Activated B cell treated with CpG ODN at 0.5 μM for 24 hours (primary cell): ENCODE measurements at regions not wholly inside any gene's neighbourhood (a gene's known extent, or its start where the extent isn't known, plus 50 kb on each side); places are given as distances from the start of the nearest gene placed in this dataset.
"Not testable (repeated sequence)": the region's sequence is repeated elsewhere in the genome, so short reads cannot be mapped to it uniquely, and the experiment has no call there.

ENCODE experiments used
- ATAC-seq: fragments of 200-7000 bp; cut with Tn5 transposase; one replicate; pipeline ENCODE4 v1.10.0; 2021; ENCODE audit warnings: low read depth, mild to moderate bottlenecking, moderate library complexity
- CTCF ChIA-PET: fragments of 350-600 bp; sonication (Branson Sonifier 250); formaldehyde crosslinking; loops from one replicate; lab custom pipeline; 2021; ENCODE audit warnings: antibody characterized with exemption; lab: Charles Lee
- POLR2A ChIA-PET: fragments of 350-600 bp; sonication (Branson Sonifier 250); formaldehyde crosslinking; loops from one replicate; lab custom pipeline; 2021; ENCODE audit warnings: antibody characterized with exemption; lab: Charles Lee
- DNase-seq: peaks from one replicate; pipeline ENCODE4 v3.0.0; 2022
- H3K27ac Mint-ChIP-seq: one replicate; pipeline ENCODE4 v1.8.0; 2020; ENCODE audit warnings: mixed read lengths
- H3K27me3 Mint-ChIP-seq: one replicate; pipeline ENCODE4 v1.8.0; 2021; ENCODE audit warnings: mixed read lengths
- H3K36me3 Mint-ChIP-seq: one replicate; pipeline ENCODE4 v1.8.0; 2021; ENCODE audit warnings: low read depth, mixed read lengths
- H3K4me1 Mint-ChIP-seq: one replicate; pipeline ENCODE4 v1.8.0; 2021; ENCODE audit warnings: mixed read lengths
- H3K4me3 Mint-ChIP-seq: one replicate; pipeline ENCODE4 v1.8.0; 2020; ENCODE audit warnings: mild to moderate bottlenecking, mixed read lengths
- H3K9me3 Mint-ChIP-seq: one replicate; pipeline ENCODE4 v1.8.0; 2020; ENCODE audit warnings: mixed read lengths
- CTCF ChIP-seq: fragments of 200-600 bp; IDR thresholded peaks from one replicate; pipeline ENCODE4 v1.8.0; 2022; ENCODE audit warnings: antibody characterized with exemption, mild to moderate bottlenecking
- intact Hi-C: fragments of 100-400 bp; cut with micrococcal nuclease; formaldehyde crosslinking; loops from one replicate; pipeline ENCODE4 v1.15.1; 2024

GRCh38 chr6:74357321-74357720 is 661.3 kb downstream of the CD109 start:
- H3K4me3 Mint-ChIP-seq: no peak overlapping the region
- ATAC-seq: no peak
- DNase-seq: no peak
- H3K9me3 Mint-ChIP-seq: peaks cover 2% of the 10 kb centered on the region
- intact Hi-C loops: no loop called here
- POLR2A ChIA-PET: no interaction called here
- no peak overlapping the region for H3K27ac Mint-ChIP-seq
- no peaks in the 10 kb centered on the region for H3K4me1 Mint-ChIP-seq
- TF ChIP-seq CTCF: no peak
- H3K36me3 Mint-ChIP-seq: no peaks in the 10 kb centered on the region
- CTCF ChIA-PET: no interaction called here
- H3K27me3 Mint-ChIP-seq: no peaks in the 10 kb centered on the region

- H3K36me3 Mint-ChIP-seq: no peaks in the 10 kb centered on the region
- no peaks in the 10 kb centered on the region for H3K4me1 Mint-ChIP-seq
- ChIA-PET POLR2A (no interaction called here), CTCF (no interaction called here)
- no peak overlapping the region for H3K27ac Mint-ChIP-seq
- TF ChIP-seq CTCF: no peak
- DNase-seq: no peak
- intact Hi-C loops: no loop called here
- ATAC-seq: no peak
- no peaks in the 10 kb centered on the region for H3K27me3 Mint-ChIP-seq
- no peak overlapping the region for H3K4me3 Mint-ChIP-seq
- H3K9me3 Mint-ChIP-seq: peaks cover 2% of the 10 kb centered on the region
Observed at GRCh38 chr6:74356391-74356790, 660.4 kb downstream of the CD109 start.

GRCh38 chr6:74346936-74347535 is 651.0 kb downstream of the CD109 start:
- DNase-seq: no peak
- ChIA-PET POLR2A (no interaction called here), CTCF (no interaction called here)
- intact Hi-C loops: no loop called here
- no peak for TF ChIP-seq CTCF
- H3K4me3 Mint-ChIP-seq: no peak overlapping the region
- no peak overlapping the region for H3K27ac Mint-ChIP-seq
- H3K4me1 Mint-ChIP-seq: no peaks in the 10 kb centered on the region
- no peaks in the 10 kb centered on the region for H3K27me3 Mint-ChIP-seq
- no peaks in the 10 kb centered on the region for H3K36me3 Mint-ChIP-seq
- no peak for ATAC-seq
- H3K9me3 Mint-ChIP-seq: no peaks in the 10 kb centered on the region

- Mint-ChIP-seq H3K27me3 (no peaks in the 10 kb centered on the region), H3K9me3 (peaks cover 2% of the 10 kb centered on the region), H3K36me3 (no peaks in the 10 kb centered on the region), H3K4me1 (no peaks in the 10 kb centered on the region), H3K27ac (no peak overlapping the region), H3K4me3 (no peak overlapping the region)
- POLR2A ChIA-PET: no interaction called here
- no peak for TF ChIP-seq CTCF
- CTCF ChIA-PET: interaction anchor here (0.7 to 1.1 kb wide), 2 partner anchors 864 to 865 kb away, joined by 3 read pairs; no protein-coding TSS in a partner anchor
- ATAC-seq: no peak
- no peak for DNase-seq
- intact Hi-C loops: no loop called here
Observed at GRCh38 chr6:74343804-74344203, 647.8 kb downstream of the CD109 start.

GRCh38 chr6:74343321-74343720 is 647.3 kb downstream of the CD109 start:
- H3K9me3 Mint-ChIP-seq, intact Hi-C loops, H3K27ac Mint-ChIP-seq, ATAC-seq, H3K27me3 Mint-ChIP-seq, DNase-seq, H3K4me1 Mint-ChIP-seq, H3K4me3 Mint-ChIP-seq, POLR2A ChIA-PET, H3K36me3 Mint-ChIP-seq: not testable (repeated sequence)
- CTCF ChIA-PET: interaction anchor here (0.7 to 1.1 kb wide), 2 partner anchors 865 to 866 kb away, joined by 3 read pairs; no protein-coding TSS in a partner anchor

- DNase-seq (no peak), ATAC-seq (no peak)
- Mint-ChIP-seq H3K27ac (no peak overlapping the region), H3K9me3 (peaks cover 2% of the 10 kb centered on the region), H3K4me1 (no peaks in the 10 kb centered on the region), H3K4me3 (no peak overlapping the region), H3K27me3 (no peaks in the 10 kb centered on the region), H3K36me3 (no peaks in the 10 kb centered on the region)
- POLR2A ChIA-PET: no interaction called here
- TF ChIP-seq CTCF: no peak
- intact Hi-C loops: no loop called here
- CTCF ChIA-PET: no interaction called here
Observed at GRCh38 chr6:74334722-74335121, 638.7 kb downstream of the CD109 start.
